ENCODE measurements at regions not wholly inside any gene's neighbourhood (a gene's known extent, or its start where the extent isn't known, plus 50 kb on each side); places are given as distances from the start of the nearest gene placed in this dataset.

DNA sequence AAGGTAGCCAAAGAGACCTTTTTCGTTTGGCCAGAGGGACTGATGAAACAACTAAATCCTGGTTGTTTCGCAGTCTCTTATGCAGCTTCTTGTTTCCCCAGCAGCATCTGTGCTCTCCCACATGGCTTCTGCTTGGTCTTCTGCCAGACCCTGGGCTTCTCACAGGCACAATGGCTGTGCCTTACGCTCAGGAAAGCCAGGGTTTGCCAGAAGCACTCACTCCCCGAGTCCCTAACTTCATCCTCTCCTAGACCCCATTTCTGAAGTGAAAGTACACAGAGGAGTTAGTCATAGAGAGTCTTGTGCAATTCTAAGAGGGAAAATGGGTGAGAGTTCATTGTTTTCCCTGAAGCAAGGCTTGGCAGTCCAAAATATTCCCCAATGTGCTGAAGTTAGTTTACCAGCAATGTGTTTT lies 121.7 kb downstream of the EVX1 start:
- no peak for DNase-seq

DNA sequence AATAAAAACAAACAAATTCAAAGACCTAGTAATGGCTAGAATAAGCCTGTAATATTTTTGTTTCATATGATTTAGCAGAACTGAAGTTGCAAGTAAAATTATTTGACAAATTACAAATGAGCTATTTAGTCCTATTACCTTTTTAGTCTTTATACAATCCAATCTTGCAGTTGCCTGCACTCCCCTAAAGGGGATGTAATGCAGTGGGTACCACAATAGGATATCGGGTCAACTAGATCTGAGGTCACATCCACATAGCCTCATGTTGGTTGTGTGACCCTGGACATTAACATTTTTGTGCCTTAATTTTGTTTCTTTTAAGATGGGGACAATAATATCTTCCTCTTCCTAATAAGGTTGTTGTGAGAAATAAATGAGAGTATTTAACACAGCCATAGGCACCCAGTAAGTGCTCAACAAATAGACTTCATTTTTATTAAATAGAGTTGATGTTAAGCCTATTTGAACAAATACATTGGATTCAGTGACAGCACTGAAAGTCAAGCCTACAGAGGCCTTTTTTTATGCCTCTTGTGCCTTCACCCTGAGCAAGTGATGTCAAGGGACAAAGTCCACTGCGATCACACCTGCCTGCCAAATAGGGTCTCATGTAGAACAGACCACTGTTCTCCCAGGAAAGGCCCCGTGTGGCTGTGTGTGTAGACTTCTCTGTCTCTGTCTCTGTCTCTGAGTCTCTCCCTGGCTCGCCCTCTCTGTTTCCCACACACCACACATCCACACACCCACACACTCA lies 124.8 kb downstream of the EVX1 start:
- DNase-seq = peak; percentile 22

DNA sequence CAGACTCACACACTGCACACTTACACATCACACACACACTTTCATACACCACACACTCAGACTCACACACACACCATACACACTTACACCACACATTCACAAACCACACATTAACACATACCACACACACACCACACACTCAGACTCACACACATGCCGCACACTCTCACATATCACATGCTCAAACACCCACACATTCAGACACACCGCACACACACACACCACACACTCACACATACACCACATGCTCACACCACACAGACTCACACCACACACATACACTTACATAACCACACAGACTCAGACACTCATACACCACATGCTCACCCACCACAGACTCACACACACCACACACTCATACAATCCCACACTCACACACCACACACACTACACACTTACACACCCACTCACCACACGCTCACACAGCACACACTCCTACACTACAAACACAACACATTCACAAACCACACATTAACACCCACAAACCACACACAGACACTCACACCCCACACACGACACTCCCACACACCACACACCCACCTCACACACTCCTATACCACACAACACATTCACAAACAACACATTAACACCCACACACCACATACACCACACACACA lies 125.4 kb downstream of the EVX1 start:
- DNase-seq = no peak

DNA sequence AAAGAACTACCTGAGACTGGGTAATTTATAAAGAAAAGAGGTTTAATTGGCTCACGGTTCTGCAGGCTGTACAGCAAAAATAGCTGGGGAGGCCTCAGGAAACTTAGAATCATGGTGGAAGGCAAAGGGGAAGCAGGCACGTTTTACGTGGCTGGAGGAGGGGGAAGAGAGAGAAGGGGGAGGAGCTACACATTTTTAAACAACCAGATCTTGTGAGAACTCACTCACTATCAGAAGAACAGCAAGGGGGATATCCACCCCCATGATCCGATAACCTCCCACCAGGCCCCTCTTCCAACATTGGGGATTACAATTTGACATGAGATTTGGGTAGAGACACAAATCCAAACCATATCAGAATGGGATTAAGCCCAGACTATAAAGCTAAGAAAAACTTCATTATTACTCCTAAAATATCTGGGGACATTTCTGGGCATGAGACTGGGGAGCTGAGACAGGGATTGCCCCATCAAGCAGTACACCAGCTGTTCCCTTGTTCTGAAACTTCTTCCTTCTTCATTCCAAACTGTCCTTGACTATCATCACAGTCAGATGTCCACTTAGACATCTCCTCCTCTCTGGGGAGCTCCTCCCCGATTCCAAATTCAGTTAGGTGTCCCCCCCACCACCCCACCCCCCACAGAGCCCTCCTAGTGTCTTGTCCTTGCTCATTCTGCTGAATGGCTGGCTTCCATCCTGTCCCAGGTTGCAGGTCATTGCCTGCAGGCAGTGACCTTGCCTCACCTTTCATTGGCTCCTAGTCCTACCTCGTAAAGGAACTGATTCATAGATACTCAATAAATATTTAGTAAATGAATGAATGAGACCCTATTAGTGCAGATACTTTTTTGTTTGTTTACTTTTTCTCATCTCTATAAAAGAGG lies 132.6 kb downstream of the EVX1 start:
- no peak for DNase-seq

DNA sequence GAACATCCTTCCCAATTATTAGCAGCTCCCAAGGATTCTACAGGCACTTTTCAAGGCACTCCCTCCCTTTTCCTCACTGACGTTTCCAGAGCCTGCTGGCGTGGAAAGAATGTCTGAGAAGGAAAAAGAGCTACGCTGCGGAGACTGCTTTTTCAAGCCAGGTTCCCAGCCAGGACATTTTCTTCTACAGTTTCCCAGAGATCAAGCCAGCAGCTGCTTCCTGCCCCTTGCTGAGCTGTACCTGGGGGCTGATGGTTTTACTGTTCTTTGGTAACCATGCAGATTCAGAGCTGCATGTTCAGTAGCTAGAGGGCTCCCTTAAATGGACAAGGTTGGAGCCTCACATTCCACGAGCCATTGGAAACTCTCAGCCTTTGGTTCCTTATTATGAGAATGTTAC lies 133.4 kb downstream of the EVX1 start:
- no peak for DNase-seq

DNA sequence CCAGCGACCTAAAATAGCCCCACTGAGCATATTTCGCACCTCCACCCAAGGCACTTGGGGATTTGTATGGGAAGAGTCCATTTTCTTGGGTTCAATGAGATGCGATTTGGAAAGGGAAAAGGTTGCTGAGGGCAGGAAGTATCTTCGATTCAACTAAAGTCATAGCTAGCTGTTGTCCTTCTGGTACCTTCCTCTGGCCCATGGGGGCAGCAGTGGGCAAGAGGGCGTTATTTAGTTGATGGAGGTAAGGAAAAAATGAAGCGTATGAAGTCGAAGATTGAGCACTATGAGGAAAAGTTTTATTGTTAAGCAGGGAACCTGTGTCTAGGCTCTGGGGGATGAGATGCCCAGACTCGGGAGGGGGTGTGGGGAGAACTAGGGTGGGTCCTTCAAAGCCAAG lies 135.4 kb downstream of the EVX1 start:
- no peak for DNase-seq

DNA sequence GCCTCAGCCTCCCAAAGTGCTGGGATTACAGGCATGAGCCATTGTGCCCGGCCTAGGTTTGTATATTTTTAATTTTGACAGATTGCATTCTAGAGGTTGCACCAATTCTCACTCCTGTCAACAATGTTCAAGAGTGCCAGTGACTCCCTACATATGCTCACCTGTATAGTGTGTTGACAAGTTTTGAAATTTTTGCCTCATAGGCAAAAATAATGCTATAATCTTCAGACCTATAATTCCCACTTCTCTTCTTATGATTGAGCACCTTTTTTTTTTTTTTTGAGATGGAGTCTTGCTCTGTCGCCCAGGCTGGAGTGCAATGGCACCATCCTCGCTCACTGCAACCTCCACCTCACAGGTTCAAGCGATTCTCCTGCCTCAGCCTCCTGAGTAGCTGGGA lies 139.7 kb downstream of the EVX1 start:
- DNase-seq = no peak

DNA sequence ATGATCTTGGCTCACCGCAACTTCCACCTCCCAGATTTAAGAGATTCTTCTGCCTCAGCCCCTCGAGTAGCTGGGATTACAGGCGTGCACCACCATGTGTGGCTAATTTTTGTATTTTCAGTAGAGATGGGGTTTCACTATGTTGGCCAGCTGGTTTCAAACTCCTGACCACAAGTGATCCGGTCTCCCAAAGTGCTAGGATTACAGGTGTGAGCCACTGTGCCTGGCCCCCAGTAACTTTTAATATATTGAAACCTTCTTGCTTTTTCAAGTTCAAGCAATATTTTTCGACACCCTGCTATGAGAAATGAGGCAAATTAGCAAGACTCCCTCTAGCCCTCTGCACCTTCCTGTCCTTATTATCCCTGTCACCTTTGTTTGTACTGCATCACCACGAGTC lies 144.0 kb downstream of the EVX1 start:
- DNase-seq = no peak

DNA sequence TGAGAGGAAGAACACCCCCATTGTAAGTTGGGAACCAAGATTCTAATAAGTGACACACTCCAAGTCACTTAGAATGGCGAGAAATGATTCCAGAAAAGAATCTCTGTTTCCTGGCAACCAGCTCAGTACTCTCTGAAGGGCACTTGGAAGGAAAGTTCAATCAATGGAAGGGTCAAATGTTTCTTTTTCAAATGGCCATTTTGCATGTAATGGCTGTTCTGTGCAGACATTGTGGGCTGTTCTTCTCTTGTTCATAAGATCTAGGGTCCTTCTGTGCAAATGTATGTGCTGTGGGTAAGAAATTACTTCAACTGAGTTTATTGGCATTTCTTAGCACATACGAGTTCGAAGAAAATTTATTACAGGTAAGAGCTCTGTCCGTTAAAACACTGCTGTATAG lies 145.3 kb downstream of the EVX1 start:
- no peak for DNase-seq

DNA sequence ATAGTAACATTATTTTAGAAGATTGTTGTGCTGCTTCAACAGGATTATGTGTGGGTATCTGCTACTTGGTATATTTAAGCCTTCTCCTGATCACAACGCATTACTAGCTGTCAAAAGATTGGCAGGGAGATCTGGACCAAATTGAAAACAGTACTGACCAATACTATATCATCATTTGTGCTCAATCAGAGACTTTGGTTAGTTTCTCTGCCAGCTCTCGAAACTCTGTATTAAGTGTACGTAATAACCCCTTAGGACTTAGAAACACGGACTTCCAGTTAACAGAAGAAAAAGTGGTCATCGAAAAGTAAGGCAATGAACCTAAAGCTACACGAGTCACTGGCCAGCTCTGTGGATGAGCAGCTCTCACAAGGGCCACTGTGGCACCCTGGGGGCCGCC lies 146.0 kb downstream of the EVX1 start:
- no peak for DNase-seq

DNA sequence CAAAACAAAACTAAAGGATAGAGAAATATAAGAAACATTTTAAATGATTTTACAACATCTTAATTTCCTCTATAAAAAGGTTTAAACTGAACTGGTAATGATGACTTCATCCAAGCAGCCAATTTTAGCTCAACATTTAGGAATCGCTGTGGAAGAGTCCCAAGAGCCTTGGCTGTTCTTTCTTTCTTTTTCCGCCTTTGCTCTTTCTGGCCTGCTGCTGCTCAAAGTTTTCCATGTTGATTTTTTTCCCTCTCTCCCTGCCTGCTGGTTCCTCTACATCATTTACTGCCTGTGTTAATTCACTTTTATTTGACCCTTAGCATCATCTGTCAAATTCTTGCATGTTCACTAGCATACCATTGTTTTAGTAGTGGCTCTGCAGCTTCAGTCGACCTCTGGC lies 146.9 kb downstream of the EVX1 start:
- no peak for DNase-seq

DNA sequence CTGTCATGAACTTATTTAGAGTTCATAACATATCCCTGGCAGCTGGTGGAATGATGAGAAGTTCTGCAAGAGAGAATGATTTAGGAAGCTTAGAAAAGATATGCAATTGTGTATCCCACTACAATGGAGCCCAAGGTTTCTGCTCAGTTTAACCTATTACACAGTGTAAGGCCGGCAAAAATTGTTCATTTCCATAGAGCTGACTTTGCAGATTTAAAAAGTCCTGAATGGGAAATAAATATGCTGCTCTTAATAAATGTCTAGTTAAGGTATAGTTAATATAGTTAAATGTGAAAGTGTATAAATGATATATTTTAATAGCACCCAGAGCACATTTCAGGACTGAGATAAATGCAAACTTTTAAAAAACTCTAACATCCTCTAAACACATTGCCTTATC lies 149.9 kb downstream of the EVX1 start:
- no peak for DNase-seq

DNA sequence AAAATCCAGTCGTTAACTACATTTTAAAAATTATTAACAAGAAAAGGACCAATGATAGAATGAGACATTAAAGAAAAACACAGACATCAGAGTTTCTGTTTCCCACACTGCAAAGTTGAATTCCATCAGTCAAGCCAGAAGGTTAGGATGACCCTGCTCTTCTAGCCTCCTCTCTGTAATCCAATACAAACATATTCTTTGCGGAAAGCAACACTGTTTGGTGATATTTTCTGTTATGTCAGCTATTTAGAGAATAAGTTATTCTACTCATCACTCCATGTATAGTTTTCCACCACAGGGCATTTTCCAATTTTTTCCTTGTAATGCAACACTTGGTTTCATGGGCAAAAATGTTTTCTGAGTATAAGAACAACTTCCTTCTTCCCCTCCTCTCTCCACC lies 152.3 kb downstream of the EVX1 start:
- DNase-seq = no peak

DNA sequence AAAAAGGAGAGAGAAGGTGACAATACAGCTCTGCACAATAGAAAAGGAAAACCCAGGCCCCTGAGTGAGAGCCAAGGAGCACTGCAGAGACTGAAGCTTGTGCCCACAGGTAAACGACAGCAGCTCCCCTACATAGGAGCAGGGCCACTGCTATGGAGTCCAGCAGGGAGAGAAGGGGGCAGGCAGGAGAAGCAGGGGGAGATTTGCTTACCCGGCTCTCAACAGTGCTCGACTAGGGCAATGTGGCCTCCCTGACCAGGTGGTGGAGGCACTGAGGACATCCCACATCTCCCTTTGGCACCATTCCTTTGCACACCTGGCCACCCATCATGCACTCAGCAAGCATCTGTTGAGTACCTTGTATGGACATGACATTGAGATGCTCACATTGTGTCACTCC lies 153.0 kb downstream of the EVX1 start:
- no peak for DNase-seq

DNA sequence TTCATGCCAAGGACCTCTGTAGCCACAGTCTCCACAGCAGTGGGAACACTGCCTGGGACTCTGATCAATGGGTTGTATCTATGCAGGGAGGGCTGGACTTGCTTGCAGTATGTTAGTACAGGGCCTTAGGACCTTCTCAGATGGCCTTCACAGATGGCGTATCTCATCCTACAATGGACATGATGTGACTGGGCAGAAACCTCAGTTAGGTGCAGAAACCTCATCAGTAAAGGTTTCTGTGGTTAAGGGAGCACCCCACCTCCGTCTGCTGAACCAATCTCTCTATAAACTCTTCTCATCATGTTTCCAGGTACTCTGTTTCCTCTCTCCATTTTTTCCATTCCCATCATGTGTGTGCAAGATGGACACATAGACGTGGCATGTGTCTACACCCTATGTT lies 154.9 kb downstream of the EVX1 start:
- no peak for DNase-seq

DNA sequence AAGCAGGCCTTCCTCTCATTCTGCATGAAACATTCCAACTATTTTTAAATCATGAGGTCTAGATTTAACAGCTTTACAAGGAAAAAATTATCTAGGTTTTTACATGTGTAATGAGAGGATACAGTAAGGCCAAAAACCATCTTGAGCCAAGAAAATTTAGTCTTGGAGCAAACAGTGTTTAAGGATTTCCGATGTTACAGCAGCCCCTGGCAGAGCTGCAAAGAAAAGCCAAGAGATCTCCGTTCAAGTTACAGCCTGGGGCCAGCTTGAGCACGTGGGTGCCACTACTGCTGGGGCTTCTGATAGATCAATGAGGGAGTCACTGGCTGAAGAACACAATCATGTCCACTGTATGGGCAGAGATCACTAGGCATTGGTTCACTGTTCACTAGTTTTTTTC lies 156.2 kb downstream of the EVX1 start:
- no peak for DNase-seq

DNA sequence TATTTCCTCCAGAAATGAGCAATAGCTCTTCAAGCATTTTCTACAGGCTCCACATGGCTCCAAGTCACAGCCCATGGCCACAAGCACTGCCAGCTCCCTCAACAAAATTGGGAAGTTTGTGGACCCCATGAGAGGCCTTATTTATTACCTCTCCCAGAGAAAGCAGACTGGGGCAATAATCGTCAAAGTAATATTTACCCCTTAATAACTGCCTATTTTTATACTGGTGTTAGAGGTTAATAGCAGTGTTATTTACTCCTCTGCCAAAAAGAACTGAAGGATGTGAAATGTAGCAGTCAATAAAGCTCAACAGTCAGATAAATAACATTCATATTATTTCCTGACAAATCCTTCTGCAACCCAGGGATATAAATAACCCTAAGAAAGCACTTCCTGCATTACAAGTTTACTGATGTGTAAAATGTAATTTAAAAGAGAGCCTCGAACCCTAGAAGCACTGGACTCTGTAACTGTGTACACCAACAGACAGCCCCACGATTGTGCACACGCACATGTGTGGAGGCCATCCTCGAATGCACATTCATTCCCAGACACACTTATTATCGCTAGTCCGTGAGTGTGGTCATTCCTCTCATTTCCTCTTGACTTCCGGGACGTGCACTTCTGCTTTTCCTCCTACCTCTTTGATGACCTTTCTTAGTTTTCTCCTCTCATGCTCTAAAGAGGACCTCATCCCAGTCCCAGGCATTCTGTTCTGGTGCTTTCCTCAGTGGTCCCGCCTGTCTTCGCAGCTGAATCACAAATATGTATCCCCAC lies 157.4 kb downstream of the EVX1 start:
- DNase-seq = no peak

DNA sequence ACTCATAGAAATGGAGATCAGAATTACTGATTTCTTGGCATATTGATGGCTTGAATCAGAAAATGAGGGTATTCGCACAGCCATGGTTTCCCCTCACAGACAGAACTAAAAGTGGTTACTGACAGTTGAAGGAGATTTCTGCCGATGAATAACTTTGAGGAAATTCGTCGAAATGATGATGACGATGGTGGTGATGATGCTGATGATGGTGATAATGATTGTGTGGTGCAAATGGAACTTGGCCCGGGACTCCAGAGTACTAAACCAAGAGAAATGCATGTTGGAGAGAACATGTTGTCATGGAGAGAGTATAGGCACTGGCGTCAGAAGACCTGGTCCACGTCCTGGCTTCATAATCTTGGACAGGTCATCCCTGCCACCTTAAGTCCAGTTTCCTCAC lies 163.2 kb downstream of the EVX1 start:
- DNase-seq = no peak

DNA sequence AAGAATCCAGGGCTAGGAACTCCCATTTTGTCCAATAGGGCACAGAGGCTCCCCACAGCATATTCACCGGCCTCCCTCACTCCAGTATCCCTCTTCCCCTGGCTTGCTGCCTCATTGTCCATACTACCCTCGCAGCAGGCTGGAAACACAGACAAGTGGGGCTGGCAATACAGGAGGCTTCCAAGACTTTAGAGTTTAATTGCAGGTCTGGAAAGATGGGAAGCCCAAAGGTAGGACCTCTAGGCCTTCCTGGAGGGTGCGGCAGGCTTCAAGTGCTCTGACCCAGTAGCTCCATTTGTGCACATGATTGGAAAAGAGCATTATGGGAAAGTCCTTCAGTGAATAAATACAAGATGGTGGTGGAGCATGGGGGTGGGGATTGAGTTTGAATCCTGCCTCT lies 166.7 kb downstream of the EVX1 start:
- DNase-seq = no peak

DNA sequence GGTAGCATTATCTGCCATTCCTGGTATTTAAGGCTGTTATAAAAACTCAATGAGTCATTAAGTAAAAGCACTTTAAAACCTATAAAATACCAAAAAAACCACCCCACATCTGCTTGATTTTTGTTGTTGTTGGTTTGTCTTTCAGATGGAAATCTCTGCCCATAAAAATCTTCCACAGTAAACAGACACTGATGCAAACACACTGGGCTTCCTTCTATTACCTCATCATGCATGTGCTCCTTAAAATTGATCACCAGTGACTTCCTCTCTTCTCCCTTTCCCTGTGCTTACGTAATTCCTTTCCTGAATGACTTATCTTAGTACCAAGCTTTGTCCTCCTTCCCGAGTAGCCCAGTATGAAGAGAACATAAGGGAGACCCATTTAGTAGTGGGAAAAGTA lies 167.2 kb downstream of the EVX1 start:
- DNase-seq = no peak

DNA sequence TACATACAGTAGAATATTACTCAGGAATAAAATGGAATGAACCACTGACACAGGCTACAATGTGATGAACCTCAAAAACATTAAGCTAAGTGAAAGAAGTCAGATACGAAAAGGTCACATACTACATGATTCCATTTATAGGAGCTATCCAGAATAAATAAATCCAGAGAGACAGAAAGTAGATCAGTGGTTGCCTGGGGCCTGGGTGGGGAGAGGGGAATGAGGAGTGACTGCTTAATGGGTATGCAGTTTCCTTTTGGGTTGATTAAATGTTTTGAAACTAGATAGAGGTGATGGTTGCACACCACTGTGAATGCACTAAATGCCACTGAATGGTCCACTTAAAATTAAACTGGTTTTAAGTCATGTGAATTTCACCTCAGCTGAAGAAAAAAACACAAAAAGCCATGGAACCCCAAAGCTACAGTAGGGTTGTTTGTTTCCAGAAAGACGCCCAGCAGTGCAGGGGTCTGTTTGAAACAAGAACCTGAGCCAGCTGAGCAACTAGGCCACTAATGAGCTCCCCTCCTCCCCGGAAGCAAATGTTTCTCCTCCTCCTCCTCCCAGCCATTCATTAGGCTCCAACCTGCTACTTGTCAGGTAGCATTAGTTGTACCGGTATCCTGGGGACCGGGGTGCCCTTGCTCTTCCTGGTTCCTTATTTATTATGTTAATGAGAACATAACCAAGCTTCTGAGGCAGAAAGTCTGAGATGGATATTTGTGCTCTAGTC lies 168.4 kb downstream of the EVX1 start:
- no peak for DNase-seq

DNA sequence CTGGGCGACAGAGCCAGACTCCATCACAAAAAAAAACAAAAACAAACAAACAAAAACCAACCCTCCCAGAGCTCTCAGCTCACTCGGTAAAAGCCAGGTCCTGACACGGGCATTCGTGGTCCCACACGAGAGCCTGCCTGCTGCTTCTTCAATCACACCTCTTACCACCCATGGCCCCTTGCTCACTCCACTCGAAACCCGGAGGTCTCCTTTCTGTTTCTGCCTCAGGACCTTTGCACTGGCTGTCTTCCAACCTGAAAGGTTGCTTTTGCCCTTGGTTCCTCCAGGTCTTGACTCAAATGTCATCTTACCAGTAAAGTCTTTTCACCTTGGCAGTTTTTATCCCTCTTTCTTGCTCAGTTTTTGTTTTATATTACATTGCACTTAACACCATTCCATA lies 169.6 kb downstream of the EVX1 start:
- no peak for DNase-seq

DNA sequence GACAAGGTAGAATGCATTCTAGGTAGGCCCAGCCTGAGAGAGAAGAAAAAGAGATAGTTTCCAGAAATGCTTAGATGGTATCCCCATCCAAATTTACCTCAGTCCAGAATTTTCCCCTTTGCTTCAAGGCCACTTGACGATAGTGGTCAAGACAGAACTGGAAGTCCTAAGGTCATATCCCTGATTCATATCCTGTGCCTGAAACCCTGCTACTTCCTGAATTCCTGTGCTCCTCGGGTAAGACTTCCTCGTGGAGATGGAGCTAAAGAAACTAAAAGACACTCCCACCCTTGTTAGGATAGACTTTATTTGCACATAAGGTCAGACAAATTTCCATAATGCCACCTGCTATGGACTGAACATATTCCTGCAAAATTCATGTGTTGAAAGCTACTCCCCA lies 175.9 kb downstream of the EVX1 start:
- DNase-seq = no peak
